ENCODE measurements at regions not wholly inside any gene's neighbourhood (a gene's known extent, or its start where the extent isn't known, plus 50 kb on each side); places are given as distances from the start of the nearest gene placed in this dataset.

DNA sequence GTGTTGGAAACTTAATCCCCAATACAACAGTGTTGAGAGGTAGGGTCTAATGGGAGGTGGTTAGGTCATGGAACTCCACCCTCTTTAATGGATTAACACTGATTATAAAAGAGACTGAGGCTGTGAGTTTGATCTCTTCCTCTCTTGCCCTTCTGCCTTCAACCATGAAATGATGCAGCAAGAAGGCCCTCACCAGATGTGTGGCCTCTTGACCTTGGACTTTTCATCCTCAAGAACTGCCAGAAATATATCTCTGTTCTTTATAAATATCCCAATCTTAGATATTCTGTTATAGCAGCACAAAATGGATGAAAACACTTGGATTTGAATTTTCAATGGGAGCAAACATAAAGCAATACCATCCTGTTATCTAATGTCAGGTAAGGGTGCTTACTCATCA is 67.6 kb downstream of the NMUR2 start:
- no peak for DNase-seq (ENCODE audit: low spot score)

DNA sequence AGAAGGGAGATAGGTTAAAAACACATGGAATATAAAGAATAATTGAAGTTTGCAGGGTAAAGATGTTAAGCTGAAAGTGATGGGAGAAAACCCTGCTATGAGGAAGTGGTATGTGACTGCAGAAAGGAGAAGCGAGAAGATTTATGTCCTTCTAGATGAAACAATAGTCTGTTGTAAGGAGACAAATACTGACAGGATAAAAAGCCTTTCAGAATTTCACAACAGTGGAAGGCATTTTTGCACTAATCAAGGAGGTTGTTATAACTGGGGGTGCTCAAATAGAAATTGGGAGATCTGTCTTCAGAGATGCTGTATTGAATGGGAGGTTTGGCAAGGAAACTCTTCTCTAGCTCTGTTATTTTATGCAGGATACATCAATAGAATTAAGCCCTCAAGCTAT is 69.6 kb downstream of the NMUR2 start:
- DNase-seq (ENCODE audit: low spot score), result no peak

DNA sequence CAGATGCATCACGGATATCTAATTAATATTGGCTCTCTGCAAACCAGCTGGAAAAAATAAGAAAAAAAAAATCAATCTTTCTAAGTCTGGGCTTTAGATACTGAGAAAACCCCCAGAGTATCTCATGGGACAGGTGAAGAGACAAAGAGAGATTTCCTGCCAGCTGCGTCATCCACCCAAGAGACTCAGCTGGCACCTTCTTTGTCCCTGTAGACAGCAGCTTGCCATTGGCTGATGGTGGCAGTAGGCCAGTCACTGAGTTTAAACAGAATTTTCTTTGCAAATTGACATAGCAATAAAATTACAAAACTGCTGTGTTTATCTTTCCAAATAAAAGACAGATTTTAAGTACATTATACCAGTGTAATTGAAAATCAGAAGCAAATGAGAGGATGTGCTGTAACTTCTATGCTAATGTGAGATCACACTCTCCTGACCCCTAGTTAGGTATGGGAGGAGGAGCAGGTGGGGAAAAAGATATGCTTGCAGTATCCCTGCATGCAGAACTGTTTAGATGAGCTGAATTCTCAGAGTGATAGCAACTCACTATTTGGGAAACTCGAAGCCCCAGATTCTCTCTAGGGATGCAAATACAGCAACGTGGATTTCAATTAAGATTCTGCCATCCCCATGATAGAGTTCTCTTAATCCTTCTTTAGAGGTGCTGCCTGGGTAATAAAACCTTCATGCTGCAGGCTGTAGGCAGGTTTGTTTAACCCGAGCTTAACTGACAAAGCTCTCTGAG is 72.2 kb downstream of the NMUR2 start:
- DNase-seq (ENCODE audit: low spot score), result no peak

DNA sequence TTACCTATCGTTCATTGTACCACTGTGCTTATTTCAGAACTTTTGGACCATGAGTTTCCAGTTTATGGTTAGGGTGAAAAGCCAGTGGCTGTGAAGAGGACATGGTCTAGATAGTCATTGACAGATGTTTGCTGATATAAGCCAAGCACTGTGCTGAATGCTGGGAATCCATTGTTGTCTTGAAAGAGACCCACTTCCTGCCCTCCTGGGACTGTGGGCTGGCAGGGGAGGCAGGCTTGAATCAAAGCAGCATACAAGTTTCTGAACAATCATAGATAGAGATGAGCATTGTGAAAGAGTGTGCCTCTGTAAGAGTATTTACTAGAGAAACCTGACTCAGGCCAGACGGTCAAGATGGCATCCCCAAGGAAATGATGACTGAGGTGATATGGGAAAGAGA is 73.4 kb downstream of the NMUR2 start:
- DNase-seq (ENCODE audit: low spot score), result no peak

DNA sequence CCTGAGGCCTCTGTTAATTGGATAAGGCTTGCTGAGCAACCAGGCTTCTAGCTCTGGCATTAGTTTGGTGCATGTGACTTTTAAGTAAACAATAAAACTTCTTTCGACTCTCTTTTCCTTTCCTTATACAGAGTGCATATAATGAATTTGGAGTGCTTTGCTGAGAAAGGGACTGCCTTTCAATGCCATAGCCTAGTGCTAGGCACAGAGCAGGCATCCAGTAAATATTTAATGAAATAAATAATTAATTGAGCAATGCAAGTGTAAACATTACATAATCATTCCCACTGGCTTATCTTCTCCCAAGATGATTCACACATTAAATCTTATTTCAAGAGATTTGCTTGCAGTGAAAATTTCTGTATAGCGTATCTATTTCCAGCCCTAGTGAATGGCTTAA is 74.1 kb downstream of the NMUR2 start:
- no peak for DNase-seq (ENCODE audit: low spot score)

DNA sequence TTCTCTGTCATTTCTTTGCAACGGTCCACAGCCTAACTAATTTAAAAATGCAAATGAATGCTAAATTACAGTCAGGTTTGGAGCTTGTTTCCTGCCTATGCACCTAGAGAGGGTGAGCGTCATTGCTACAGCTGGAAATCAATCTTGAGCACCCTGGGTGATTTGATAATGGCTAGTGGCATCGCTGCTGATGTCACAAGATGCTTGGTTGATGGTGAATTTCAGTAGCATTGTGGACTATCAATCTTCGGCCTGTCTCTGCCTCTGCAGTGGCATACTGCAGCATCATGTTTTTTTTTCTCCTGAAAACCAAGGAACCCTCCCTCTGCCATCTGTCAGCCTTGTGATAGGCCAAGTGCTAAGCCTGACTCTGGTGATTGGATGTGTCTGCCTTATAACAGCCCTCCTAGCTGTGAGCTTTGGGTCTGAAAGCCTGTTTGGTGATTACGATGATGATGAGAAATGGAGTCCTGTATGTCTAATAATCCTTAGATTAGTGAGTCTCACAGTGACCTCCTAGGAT is 75.3 kb downstream of the NMUR2 start:
- DNase-seq (ENCODE audit: low spot score), result no peak

DNA sequence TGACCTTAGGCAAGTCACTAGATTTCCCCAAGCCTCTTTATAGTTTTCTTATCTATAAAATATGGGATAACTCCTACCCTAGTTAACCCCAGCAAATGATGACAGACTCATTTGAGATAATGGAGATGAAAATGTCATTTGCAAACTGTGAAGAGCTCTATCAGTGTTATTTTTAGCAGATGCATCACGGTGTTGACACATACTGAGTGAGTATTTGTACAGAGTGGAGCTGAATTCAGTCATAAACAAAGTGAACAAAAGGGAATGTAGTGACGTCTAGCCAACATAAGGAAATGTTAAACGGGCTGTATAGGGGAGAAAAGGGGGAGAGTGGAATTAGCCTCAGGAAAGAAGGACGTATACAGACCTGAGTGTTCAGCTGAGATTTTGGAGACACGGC is 75.9 kb downstream of the NMUR2 start:
- no peak for DNase-seq (ENCODE audit: low spot score)

DNA sequence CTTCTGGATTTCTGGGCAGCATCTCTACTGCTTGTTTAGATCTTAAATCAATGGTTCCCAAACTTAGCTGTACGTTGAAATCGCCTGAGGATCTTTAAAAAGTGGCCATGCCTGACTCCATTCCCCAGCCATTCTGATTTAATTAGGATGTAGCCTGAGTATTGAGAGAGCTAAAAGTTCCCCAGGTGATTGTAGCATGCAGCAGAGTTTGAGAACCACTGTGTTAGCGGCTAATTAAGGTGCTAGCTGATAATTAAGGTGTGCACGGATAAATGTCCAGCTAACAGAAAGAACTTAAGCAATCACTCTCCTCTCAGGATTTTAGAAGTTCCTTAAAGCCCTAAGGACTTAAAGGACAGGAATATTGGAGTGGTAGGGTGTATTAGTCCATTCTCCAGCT is 89.1 kb downstream of the NMUR2 start:
- DNase-seq (ENCODE audit: low spot score), result no peak

DNA sequence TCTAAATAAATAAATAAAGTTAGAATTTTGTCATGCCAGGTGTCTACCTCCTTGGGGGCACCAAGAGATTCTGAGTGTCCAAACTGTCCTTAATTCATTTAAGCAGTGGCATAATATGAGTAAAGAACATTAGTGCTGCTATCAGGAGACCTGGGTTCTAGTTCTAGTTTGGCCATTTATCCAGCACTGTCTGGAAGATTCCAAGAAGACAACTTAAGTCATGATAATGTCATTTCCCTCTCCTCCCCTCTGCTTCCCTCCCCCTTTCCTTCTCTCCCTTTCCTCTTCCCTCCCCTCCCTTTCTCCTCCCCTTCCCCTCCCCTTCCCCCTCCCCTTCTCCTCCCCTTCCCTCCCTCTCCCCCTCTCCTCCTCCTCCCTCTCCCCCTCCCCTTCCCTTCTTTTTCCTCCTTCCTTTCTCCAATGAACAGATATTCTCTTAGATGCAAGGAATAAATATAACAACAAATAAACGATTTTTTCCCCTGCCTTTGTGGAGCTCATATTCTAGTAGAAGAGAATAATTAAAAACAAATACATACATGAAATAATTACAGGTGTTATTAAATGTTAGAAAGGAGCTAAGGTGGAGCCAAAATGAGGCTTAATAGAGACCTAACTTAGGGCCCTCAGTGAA is 90.8 kb downstream of the NMUR2 start:
- no peak for DNase-seq (ENCODE audit: low spot score)

DNA sequence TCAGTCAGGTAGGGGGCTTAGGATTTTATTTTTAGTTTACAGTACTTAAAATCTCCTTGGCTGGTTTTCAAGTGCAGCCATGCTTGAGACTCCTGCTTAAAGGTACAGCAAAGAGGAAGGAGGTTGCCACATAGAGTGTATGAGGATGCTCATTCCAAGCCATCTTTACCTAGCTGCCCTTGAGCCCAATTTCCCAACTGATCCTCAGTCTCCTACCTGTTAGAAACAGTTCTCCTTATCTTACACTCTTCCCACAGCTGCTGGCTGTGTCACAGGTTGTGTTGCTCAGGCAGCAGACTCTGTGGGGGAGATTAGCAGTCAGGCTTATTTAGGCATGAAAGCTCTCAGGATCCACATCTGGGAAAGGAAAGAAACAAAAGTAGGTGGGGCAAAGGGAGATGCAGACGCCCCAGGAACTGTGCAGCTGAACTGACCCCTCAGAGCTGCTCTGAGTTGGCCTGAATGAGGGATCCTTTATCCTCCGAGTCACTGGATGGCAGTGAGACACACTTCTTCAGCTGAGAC is 95.1 kb downstream of the NMUR2 start:
- no peak for DNase-seq (ENCODE audit: low spot score)

DNA sequence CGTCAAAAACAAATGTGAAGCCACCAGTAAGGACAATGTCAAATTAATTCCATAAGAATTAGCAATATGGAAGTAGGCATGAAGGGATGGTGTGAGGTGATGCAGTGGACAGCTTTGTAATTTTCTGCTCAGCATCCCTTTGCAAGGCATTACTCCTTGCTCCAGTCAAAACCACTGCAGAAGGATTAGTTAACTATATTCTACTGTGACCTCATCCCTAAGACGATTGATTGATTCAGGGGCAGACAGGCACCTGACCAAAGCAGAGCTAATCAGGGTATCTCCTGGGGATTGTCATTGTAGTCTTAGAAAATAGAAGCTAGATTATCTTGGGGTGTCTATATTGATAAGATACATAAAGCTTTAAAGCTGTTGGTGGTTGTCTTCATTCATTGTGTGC is 98.7 kb downstream of the NMUR2 start:
- DNase-seq (ENCODE audit: low spot score), result no peak

DNA sequence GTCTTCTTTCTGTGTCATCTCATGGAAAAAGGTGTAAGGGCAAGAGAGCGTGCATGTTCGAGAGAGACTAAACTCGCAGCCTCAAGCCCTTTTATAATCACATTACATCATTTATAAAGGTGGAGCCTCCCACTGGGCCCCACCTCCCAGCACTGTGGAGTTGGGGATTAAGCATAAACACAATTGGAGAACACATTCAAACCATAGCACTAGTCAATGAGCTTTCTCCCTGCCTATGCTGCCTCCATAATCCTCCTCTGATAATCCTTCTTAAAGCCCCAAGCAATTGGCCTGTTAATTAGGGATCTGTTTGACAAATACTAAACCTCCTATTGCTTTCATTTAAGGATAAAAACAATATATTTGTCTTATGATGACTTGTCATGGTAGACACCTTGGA is 99.6 kb downstream of the NMUR2 start:
- no peak for DNase-seq (ENCODE audit: low spot score)

DNA sequence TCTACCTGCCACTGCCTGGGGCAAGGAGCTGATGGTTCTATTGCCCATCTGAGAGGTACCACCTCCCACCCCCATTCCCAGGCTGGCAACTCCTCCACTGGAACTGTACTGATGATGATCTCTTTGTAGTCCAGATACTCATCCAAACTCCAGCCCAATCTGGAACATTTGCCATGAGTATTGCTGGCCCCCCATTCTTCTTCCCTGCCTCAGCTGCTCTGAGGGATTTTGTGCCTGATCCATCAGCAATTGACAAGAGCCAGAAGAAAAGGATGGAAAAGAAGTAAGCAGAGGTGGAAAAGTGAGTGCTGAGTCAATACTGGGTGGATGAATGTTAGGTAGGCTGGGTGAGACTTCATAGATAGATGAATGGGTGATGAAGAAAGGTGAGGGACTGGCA is 101.2 kb downstream of the NMUR2 start:
- DNase-seq (ENCODE audit: low spot score), result no peak

DNA sequence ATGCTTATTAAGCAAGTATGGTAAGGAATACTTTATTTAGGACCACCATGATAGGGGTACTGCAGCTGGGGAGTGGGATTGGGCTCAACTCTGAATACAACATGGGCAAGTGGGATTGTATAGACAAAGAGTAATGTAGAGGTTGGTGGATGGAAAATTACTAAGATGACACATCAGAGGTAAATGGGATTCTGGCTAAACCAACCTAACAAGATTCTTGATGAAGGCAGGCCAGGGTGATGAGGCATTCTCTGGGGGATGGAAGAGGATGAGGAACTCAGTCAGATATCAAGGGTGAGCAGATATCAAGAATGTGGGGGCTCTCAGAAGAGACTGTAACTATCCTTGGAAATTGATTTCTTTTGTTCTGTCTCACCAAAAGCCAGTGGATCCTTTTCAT is 107.2 kb downstream of the NMUR2 start:
- DNase-seq (ENCODE audit: low spot score), result no peak

DNA sequence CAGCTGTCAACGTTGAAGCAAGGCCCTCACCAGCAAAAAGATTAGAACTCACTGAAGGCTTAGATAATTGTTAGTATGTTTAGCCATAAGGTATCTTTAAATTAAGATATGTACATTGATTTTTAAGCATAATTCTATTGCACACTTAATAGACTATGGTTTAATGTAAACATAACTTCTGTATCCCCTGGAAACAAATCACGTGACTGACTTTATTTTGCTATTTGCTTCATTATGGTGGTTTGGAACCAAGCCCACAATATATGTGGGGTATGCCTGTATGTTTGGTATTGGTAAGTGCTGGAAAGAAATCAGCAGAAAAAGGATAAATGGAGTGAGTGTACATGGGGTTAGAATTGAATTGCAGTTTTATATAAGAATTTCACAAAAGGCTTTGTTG is 111.9 kb downstream of the NMUR2 start:
- DNase-seq (ENCODE audit: low spot score), result no peak

DNA sequence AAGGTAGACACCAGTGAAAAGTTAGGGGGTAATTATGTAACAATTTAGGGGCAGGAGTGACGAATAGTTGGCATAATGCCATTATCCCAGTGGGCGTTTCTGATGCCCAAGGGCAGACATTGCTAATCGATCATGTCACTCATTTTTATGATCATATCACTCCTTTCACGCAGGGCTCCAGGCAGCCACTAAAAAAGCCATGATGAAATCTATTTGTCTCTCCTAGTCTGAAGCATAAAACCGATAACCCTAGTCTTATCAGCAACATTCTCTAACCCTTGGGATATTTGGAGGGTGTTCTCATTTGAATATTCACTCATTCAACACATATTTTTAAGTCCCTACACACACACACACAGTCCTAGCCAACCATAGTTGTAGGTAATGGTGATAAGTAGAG is 114.9 kb downstream of the NMUR2 start:
- no peak for DNase-seq (ENCODE audit: low spot score)

DNA sequence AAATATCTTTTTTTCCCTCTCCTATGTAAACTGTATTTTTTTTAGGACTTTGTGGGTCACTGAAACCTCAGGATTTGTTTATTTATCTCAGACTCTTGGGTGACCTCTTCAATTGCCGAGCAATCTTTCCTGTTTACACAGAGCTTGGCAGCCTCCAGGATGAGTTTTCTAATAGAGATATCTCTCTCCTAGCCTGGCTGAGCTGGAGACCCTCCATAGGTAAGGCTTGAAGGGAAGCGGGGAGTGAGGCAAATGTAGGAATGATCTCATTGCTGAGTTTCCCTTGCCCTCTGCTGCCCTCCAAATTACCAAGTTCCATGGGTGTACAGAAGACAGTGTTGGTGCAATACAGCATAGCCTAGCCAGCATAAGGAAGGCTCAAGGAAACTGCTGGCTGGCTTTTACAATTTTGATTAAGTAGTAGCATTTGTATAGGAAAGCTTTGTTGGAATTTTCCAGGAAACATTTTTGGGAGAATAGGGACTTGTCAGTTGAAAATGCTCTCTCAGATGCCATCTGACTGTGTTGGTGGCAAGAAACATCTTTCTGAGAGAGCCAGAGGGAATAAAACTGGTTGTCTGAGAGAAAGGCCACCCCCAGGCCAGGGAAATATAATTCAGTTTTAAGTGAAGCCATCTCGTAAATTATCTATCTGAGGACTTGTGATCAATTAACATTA is 116.0 kb downstream of the NMUR2 start:
- no peak for DNase-seq (ENCODE audit: low spot score)

DNA sequence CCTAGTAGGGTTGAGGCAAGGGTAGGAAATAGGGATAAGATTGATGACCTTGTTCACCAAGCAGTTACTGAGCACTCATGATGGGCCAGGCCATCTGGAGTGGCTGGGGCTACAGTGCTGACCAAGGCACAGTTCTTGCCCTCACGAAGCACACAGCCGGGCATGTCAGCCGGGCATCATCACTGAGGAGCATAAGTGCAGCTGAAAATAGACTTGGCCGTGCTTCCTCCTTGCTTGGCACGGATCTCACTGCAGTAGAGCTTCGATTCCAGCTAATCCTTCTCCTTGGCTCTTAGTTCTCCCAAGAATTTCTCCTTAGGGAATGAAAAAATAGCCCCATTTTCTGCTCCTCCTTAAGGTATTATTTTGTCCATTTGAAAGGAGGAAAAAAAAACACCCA is 116.6 kb downstream of the NMUR2 start:
- no peak for DNase-seq (ENCODE audit: low spot score)

DNA sequence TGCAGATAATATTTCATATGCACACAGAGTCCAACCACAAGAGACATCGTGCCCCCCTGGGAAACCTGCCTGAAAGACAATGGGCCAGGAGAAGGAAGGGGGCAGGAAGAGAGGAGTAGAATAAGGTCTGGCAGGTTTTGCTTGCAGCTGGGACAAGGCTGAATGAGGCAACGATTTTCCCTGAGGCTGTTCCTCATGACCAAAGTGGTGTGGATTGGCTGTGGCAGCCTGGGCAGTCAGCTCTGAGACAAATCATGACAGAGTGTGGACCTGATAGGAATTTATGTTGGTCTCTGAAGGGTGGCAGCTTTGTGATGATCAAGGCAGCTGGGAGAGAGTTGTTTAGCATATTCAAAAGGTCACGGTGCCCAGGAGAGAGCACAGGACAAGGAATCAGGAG is 119.3 kb downstream of the NMUR2 start:
- DNase-seq (ENCODE audit: low spot score), result no peak

DNA sequence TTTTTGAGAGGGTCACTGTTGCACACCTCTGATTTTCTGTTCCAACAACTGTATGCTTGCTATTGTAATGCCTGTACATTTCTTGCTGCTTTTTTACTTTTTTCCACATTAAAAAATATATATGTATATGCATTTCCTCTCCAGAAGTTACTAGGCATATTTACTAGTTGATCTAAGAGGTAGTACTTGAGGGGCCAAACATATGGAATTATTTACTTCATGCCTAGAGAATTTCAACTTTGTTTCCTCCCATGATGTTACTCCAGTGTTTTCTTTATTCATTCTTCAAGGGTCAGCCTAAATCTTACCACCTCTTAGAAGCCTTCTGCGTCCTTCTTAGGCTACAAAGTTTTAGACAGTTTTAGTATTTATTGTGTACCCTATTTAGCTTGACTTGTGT is 122.7 kb downstream of the NMUR2 start:
- no peak for DNase-seq (ENCODE audit: low spot score)

DNA sequence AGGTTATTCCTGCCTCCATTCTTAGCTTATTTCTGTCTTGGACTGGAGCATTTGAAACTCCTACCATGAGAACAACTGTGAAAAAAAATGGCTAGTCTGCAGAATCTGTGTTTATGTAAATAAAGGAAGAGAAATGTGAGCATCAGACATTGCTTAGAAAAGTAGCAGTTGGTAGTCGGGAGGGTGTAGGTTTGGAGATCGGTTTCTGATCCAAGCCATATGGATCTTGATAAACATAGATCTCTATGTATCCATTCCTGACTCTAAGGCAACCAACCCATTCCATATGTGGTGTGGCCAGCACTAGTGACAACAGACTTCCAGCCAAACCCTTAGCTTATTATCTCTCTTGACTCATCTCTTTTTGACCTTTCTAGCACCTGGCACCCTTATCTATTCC is 127.1 kb downstream of the NMUR2 start:
- DNase-seq (ENCODE audit: low spot score), result no peak

DNA sequence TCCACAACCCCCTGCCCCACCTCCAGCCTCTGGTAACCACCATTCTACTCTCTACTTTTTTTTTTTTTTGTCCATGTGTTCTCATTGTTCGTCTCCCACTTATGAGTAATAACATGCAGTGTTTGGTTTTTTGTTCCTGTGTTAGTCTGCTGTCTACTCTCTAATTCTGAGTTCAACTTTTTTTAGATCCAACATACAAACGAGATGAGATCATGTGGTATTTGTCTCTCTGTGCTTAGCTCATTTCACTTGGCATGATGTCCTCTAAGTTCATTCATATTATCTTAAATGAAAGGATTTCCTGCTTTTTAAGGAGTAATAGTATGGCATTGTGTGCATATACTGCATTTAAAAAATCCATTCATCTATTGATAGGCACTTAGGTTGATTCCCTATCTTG is 130.9 kb downstream of the NMUR2 start:
- no peak for DNase-seq (ENCODE audit: low spot score)

DNA sequence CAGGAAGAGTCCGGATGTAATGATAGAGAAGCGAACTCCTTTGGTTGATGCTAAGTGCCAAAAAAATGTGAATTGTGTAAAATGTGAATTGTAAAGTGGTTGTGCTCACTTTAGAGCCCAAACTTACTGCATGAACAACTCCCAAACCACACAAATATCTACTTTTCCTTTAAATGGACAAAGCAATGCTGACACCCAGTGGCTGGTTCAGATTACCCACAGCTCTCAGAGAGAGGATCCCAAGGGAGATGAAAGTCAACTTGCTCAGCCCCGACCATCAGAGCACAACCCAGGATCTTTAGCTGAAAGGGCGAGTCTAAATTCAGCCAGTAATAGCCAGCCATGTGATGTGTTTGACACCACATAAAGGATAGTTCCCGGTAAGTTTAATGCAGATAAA is 133.7 kb downstream of the NMUR2 start:
- peak; percentile 40 for DNase-seq (ENCODE audit: low spot score)

Measured in iPS-NIHi11 (cell line).